ENCODE measurements at regions not wholly inside any gene's neighbourhood (a gene's known extent, or its start where the extent isn't known, plus 50 kb on each side); places are given as distances from the start of the nearest gene placed in this dataset.

DNA sequence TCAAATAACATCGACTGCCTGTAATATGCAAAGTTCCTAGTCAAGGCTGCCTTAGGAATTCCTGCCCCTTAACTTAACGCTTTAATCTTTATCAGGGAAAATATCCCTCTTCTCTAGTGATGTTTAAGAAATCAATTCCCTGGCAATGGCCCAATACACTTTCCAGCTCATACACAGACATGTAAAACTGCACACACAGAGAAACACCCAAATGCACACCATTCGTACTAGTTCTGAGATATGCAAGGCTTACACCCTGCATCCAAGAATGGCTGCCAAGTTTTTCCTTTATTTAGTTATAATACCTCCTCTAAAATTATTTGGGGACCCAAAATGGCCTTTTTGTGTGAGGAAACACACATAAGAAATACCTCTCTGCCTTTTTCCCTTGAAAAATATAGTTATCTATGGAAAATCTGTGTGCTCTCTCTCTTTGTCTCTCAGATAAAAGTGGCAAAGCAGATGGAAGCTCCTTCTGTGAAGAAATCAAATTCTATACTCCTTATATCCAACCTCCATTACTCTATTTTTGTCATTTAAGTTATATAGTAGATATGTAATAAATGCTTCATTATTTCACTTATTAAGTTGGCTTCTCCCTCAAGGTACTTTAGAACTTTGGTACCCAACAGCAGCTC, 120.0 kb upstream of the MDM1 start:
- no peak for DNase-seq

GRCh38 chr12:68453278-68453677, 121.1 kb upstream of the MDM1 start:
- no peak for DNase-seq

GRCh38 chr12:68453876-68454275, 121.7 kb upstream of the MDM1 start:
- no peak for DNase-seq

DNA sequence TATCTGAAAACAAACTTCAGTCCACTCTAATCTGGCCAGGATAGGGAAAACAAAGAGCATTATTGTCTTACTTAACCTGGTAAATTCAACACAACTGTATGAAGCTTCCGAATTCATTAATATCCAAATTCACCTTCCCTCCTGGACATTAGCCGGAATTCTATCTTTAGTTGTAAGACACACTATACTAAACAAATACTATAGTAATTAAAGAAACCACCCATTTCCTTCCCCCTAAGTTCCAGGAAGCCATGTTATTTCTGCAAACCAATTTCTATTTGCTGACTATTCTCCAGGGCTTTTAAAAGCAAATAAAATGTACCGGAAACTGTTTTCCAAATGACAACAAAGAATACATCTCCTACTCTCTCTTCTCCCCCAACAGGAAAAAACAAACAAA, 122.7 kb upstream of the MDM1 start:
- no peak for DNase-seq

GRCh38 chr12:68455691-68456345, 123.7 kb upstream of the MDM1 start:
- DNase-seq: peak; percentile 13

GRCh38 chr12:68458866-68459265, 126.7 kb upstream of the MDM1 start:
- DNase-seq: no peak

DNA sequence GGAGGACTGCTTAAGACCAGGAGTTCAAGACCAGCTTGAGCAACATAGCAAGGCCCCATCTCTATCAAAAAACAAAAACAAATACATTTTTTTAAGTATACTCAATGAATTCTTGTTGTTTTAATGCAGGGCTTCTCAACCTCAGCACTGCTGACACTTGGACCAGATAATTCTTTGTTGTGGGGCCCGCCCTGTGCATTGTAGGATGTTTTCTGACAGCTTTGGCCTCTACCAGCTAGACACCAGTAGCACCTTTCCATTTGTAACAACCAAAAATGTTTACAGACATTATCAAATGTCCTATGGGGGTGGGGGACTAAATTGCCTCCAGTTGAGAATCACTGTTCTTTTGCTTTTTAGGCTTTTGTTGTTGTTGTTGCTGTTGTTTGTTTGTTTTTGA, 128.1 kb upstream of the MDM1 start:
- DNase-seq: no peak

DNA sequence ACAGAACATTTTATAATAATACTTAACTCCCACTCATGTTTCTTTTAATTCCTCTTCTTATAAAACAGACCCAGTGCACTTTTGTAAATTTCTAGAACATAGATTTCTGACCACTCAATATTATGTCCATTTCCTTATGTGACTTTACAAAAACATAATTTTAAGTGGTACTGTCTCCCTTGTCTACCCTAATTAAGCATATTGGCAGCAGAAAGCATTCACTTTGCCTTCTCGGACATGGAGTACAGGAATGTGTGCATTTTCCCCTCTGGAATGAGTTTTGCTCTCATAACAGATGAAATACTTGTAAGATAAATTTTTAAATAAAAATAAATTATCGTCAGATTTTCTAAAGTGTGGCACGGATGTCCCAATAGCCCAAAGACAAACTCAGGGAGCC, 129.5 kb upstream of the MDM1 start:
- DNase-seq: no peak

DNA sequence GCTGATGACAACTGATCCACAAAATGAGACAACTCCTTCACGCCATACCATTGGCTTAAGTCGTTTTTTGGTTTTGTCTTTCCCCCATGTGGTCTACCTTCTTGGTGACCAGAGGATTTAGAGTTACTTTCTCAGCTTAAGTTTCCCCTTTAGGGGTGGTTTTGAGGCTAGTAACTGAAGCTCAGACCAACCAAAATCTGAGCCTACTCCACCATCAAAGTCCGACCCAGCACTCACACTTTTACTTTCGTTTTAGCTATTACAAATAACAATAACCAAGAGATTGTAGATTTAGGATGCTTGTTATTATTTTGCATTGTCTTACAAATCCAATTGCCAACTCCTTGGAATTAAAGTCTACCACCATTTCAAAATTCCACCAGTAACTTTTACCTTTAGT, 130.6 kb upstream of the MDM1 start:
- DNase-seq: no peak

DNA sequence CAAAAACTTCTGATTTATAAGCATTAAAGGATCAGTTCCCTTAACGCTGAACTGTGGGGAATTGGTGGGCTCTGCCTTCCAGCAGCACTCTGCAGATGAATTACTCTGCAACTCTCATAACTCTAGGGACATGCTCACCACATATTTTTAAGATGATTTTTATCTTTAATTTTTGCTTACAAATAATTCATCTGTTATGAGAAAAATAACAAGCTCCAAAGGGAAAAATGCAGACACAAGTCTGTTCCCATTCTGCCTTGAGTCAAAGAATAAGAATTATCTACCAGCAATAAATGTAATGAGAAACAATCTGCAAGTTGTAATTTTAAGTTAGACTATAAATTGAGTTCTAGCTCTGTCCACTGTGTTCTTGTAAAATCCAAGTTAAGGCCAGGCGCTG, 133.1 kb upstream of the MDM1 start:
- DNase-seq: no peak

DNA sequence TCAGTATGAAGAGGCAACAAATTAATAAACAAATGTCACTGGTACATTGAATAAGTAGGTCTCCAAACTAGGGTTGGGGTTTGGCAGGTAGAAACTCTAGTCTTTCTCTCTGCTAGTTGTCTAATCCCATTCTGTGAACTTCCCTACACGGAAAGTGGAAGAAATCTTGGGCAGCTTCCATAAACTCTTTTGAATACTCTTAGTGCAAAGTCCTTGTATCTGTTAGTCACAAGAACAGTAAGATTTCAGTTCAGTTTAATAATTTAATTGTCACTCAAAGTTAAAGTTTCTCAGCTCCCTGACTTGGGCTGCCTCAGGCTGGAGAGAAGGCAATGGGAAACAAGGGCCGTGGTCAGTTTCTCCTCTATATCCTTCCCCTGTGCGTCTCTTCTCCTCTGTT, 135.4 kb upstream of the MDM1 start:
- DNase-seq: no peak

DNA sequence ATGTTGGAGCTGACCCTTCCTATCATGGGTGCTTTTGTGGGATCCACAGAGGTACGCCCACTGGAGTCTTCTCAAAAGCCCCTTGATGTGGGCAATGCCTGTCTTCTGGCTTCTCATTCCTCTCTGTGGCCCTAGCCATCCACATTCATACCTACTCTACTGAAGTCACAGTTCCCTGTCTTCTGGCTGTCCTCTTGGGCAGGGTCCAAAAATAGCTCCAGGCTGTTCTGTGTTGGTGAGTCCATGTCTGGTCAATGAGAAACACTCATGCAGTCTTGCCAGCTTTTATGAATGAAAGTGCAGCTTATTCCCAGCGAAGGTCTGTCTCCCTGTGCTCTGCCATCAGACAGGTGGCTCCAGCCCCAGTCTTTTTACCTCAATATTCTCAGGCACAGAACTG, 135.9 kb upstream of the MDM1 start:
- DNase-seq: no peak

GRCh38 chr12:68469113-68469512, 137.0 kb upstream of the MDM1 start:
- no peak for DNase-seq

DNA sequence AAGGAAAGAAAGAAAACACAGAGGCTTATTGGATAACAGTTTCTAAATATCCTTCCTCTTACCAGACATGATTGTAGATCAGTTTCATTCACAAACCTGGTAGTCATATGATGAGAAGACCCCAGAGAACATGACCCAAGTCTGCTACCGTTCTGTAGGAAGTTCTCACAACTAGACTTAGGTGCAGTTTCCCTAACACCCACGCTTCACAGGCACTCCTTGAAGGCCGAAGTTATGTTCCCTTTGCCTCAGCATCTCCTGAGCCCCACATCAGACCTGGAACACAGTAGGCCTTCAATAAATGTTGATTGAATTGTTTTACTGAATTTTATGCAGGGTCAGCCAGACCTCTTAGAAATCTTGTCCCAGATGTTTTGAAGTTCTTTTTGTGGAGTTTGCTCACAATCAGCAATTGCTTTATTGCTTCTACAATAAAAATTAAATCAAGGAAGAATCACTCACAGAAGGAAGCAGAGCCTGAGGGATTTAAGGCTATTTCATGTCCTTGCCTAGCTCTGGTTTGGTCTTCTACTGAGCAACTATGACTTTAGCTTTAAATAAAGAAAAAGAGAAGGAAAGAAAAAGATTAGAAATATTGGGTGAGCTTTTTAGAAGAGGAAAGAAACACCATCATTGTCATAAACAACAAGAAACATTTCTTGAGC, 138.6 kb upstream of the MDM1 start:
- no peak for DNase-seq

DNA sequence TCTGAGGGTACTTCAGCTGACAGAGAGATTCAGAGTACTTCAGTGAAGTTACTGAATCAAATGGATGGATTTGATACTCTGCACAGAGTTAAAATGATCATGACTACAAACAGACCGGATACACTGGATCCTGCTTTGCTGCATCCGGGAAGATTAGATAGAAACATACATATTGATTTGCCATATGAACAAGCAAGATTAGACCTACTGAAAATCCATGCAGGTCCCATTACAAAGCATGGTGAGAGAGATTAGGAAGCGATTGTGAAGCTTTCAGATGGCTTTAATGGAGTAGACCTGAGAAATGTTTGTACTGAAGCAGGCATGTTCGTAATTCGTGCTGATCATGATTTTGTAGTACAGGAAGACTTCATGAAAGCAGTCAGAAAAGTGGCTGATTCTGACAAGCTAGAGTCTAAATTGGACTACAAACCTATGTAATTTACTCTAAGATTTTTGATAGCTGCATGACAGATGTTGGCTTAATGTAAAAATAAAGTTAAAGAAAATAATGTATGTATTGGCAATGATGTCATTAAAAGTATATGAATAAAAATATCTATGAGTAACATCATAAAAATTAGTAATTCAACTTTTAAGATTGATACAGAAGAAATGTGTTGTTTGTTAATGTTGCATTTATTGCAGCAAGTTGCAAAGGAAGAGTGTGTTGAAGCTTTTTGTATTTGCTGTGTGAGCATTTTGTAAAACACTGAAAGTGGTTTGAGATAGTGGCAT, 136.1 kb upstream of the RAP1B start:
- DNase-seq: no peak

DNA sequence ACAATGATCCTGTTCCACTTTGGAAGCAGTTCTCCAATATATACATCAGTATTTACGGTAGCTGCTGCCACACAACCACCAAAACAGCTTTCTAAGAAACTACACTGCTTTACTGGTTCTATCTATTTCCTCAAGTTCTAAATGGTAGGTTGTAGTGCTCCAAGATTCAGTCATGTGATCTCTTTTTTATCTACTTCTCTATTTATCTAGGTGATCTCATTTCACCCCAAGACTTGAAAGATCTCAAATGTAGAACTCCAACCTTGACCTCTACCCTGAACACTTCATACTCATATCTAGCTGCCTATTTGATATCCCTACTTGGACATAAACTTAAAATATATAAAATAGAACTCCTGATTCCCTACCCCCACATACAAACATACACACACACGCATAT, 133.9 kb upstream of the RAP1B start:
- DNase-seq: no peak

- DNase-seq: no peak
These were observed 133.4 kb upstream of the RAP1B start for GRCh38 chr12:68477261-68477772.

GRCh38 chr12:68477906-68478305, 132.8 kb upstream of the RAP1B start:
- no peak for DNase-seq

DNA sequence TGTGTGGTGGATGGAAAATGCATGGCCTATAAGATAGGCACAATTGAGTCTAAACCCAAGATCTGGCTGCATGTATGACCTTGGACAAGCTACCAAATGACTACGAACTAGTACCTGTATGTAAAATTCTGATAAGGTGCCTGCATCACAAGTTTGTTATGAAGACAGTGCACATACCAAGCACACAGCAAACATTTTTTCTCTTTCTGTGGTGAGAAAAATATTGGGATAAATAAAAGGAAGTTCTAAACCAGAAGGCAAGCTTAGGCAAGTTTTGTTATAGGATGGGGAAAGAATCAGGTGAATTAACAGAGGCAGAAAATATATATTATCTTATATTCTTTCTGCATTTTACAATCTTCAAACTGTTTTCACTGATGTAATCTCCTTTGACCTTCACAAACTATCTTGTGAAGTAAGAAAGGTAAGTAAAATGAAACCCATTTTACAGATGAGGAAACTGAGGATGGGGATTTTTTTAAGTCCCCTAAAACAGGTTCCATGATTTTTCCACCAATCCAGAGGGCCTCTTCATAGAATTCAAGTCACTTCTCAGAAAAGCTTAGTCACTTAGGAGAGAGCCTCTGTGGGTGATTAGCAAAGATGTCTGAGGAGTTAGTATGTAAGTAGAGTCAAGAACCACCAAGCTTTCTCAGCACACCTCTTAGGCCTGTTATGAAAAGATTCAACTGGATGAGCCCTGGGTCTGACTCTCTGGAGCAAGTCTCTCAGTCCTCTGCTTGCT, 132.0 kb upstream of the RAP1B start:
- DNase-seq: no peak

DNA sequence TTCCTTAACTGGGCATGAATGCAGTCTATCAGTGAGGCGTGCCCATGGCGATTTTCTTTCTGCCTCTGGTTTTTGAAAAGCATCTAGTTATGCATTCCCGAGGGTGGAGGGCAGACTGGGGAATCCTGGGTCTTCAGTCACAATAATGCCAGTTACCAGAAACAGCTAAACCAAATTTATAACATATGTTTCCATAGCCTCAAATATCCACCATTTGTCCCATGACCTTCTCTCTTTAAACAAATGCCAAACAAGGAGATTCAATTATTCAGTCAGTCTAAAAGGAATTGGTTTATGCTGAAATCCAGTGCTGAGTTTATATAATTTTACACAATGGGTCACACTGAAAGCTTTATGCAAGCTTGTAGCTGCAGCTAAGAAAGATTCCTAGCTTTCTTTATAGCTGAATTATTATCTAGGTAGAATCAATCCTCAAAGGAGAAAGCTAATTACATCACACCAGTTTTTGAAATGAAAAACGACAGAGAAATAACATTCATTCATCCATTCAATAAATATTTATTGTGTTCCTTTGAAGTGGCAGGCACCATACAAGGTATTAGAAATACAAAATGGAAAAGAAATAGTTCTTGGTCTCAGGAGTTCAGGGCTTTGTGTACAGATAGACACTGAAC, 131.3 kb upstream of the RAP1B start:
- DNase-seq: no peak

GRCh38 chr12:68479896-68480291, 130.8 kb upstream of the RAP1B start:
- no peak for DNase-seq

- no peak for DNase-seq
These were observed 130.2 kb upstream of the RAP1B start for GRCh38 chr12:68480526-68480925.

All from activated gamma-delta T cell treated with Interleukin-2 at 50 U/mL for 16 hours (primary cell).